Trophoblast cell (in vitro differentiated cells and primary cell): ENCODE measurements at regions not wholly inside any gene's neighbourhood (a gene's known extent, or its start where the extent isn't known, plus 50 kb on each side); places are given as distances from the start of the nearest gene placed in this dataset.

ENCODE experiments used
- DNase-seq, 2 donors: peaks; one replicate each; pipeline ENCODE4 v3.0.0-alpha.2; 2016
- H2AFZ ChIP-seq: 2 replicates; pipeline ENCODE4 v1.6.1; 2013; ENCODE audit warnings: low read length, moderate library complexity, mild to moderate bottlenecking; ENCODE audit not compliant: insufficient read depth, poor library complexity
- H2AK5ac ChIP-seq: 2 replicates; pipeline ENCODE4 v1.6.1; 2013; ENCODE audit warnings: mild to moderate bottlenecking, low read length
- H2BK120ac ChIP-seq: 2 replicates; pipeline ENCODE4 v1.6.1; 2013; ENCODE audit warnings: low read length, mild to moderate bottlenecking, moderate library complexity; ENCODE audit not compliant: insufficient read depth, poor library complexity
- H2BK12ac ChIP-seq: 2 replicates; pipeline ENCODE4 v1.6.1; 2013; ENCODE audit warnings: mild to moderate bottlenecking, low read length, moderate library complexity
- H2BK5ac ChIP-seq: 2 replicates; pipeline ENCODE4 v1.6.1; 2013; ENCODE audit warnings: low read length, low read depth, moderate library complexity, mild to moderate bottlenecking; ENCODE audit not compliant: poor library complexity
- H3K14ac ChIP-seq: 2 replicates; pipeline ENCODE4 v1.6.1; 2013; ENCODE audit warnings: mild to moderate bottlenecking, low read length
- H3K18ac ChIP-seq: 2 replicates; pipeline ENCODE4 v1.6.1; 2013; ENCODE audit warnings: mild to moderate bottlenecking, low read length
- H3K23ac ChIP-seq: 2 replicates; pipeline ENCODE4 v1.6.1; 2013; ENCODE audit warnings: low read length
- H3K27ac ChIP-seq: 2 replicates; pipeline ENCODE4 v1.5.1; 2013; ENCODE audit warnings: low read depth, mild to moderate bottlenecking, inconsistent platforms, low read length, moderate library complexity
- H3K27me3 ChIP-seq: 2 replicates; pipeline ENCODE4 v1.6.1; 2013; ENCODE audit warnings: inconsistent platforms, mild to moderate bottlenecking, low read length, moderate library complexity; ENCODE audit not compliant: insufficient read depth
- H3K36me3 ChIP-seq, 2 experiments: 1 replicate in 1 of 2; 2 replicates in 1 of 2; pipeline ENCODE4 v1.6.1; 2013; ENCODE audit warnings: low read length in 2 of 2, mild to moderate bottlenecking in 2 of 2, moderate library complexity in 1 of 2; ENCODE audit not compliant: insufficient read depth in 2 of 2, control insufficient read depth in 1 of 2
- H3K4ac ChIP-seq: 2 replicates; pipeline ENCODE4 v1.6.1; 2013; ENCODE audit warnings: low read depth, mild to moderate bottlenecking, low read length, moderate library complexity
- H3K4me1 ChIP-seq, 2 experiments: 1 replicate in 1 of 2; 2 replicates in 1 of 2; pipeline ENCODE4 v1.6.1; 2013; ENCODE audit warnings: low read length in 2 of 2, mild to moderate bottlenecking in 2 of 2, moderate library complexity in 1 of 2; ENCODE audit not compliant: insufficient read depth in 2 of 2, control insufficient read depth in 1 of 2
- H3K4me2 ChIP-seq: 2 replicates; pipeline ENCODE4 v1.6.1; 2013; ENCODE audit warnings: inconsistent platforms, mild to moderate bottlenecking, low read length, moderate library complexity
- H3K4me3 ChIP-seq: 2 replicates; pipeline ENCODE4 v1.5.1; 2013; ENCODE audit warnings: mild to moderate bottlenecking, low read depth, low read length, inconsistent platforms
- H3K79me1 ChIP-seq: one replicate; pipeline ENCODE4 v1.6.1; 2013; ENCODE audit warnings: low read length
- H3K79me2 ChIP-seq: 2 replicates; pipeline ENCODE4 v1.6.1; 2013; ENCODE audit warnings: low read length, mild to moderate bottlenecking; ENCODE audit not compliant: control insufficient read depth, insufficient read depth, poor library complexity
- H3K9ac ChIP-seq: 2 replicates; pipeline ENCODE4 v1.6.1; 2013; ENCODE audit warnings: mild to moderate bottlenecking, low read length
- H3K9me3 ChIP-seq: 2 replicates; pipeline ENCODE4 v1.6.1; 2013; ENCODE audit warnings: low read depth, mild to moderate bottlenecking, control low read depth, inconsistent platforms, low read length; ENCODE audit not compliant: insufficient read depth
- H4K12ac ChIP-seq: 2 replicates; pipeline ENCODE4 v1.6.1; 2013; ENCODE audit warnings: low read depth, mild to moderate bottlenecking, low read length, moderate library complexity
- H4K8ac ChIP-seq: 2 replicates; pipeline ENCODE4 v1.6.1; 2013; ENCODE audit warnings: low read depth, mild to moderate bottlenecking, low read length, moderate library complexity
- H4K91ac ChIP-seq: one replicate; pipeline ENCODE4 v1.6.1; 2013; ENCODE audit warnings: low read depth, mild to moderate bottlenecking, low read length, moderate library complexity
- WGBS: extraction: QIAGEN DNeasy Blood & Tissue Kit; methylation state at CpG from one replicate; pipeline ENCODE4 v1.1.7; 2013; ENCODE audit warnings: missing lambda C conversion rate; ENCODE audit not compliant: insufficient read length, insufficient coverage; ENCODE audit errors: extremely low coverage; 5-methylcytosine and 5-hydroxymethylcytosine counted together

- Histone ChIP-seq H3K36me3 (no peaks in the 10 kb centered on the region), H3K4me1 (no peaks in the 10 kb centered on the region), H3K27me3 (no peaks in the 10 kb centered on the region), H2BK120ac (no peak overlapping the region), H3K4me2 (no peak overlapping the region), H3K4me3 (no peak overlapping the region), H3K23ac (no peak overlapping the region), H3K9ac (no peak overlapping the region), H3K79me1 (no peaks in the 10 kb centered on the region), H3K79me2 (no peaks in the 10 kb centered on the region), H3K27ac (no peak overlapping the region), H4K91ac (no peak overlapping the region), H2AFZ (no peak overlapping the region), H2BK12ac (no peak overlapping the region), H3K14ac (no peak overlapping the region), H3K9me3 (no peaks in the 10 kb centered on the region), H2AK5ac (no peak overlapping the region), H3K18ac (no peak overlapping the region), H2BK5ac (no peak overlapping the region), H4K8ac (no peak overlapping the region), H4K12ac (no peak overlapping the region), H3K4ac (no peak overlapping the region)
- WGBS: no CpG with 5 or more reads among the region's 6 CpGs
- no peak for DNase-seq
These were observed 50.2 kb upstream of the PDX1 start for GRCh38 chr13:27869436-27870095.
